NT2/D1 (cell line): ENCODE measurements at regions not wholly inside any gene's neighbourhood (a gene's known extent, or its start where the extent isn't known, plus 50 kb on each side); places are given as distances from the start of the nearest gene placed in this dataset.

ENCODE experiments used
- SUZ12 ChIP-seq: IDR thresholded peaks from 2 replicates; pipeline ENCODE4 v1.6.1; 2011; ENCODE audit not compliant: insufficient read length, insufficient read depth; ENCODE audit errors: extremely low read depth
- YY1 ChIP-seq: IDR thresholded peaks from 2 replicates; pipeline ENCODE4 v1.6.1; 2011; ENCODE audit not compliant: insufficient read length, insufficient read depth

- TF ChIP-seq YY1 (no peak), SUZ12 (no peak)
Observed at GRCh38 chr5:67732921-67733320, 482.6 kb upstream of the PIK3R1 start.
